IMR-90 (cell line): ENCODE measurements at regions not wholly inside any gene's neighbourhood (a gene's known extent, or its start where the extent isn't known, plus 50 kb on each side); places are given as distances from the start of the nearest gene placed in this dataset.

Source experiments
- ATAC-seq: fragments of 200-7000 bp; cut with Tn5 transposase; 2 replicates; pipeline ENCODE4 v1.9.1; 2020; ENCODE audit warnings: low read depth, mild to moderate bottlenecking, moderate library complexity
- BruUV-seq: library from RNA; stranded (reverse); fragments of 400-500 nt; replicated peaks from 2 replicates; lab custom pipeline; 2021; lab: Mats Ljungman, UMichigan
- CTCF ChIA-PET: fragments of 300-600 bp; formaldehyde crosslinking; extraction: SDS; loops from one replicate; lab custom pipeline; 2021; ENCODE audit warnings: antibody characterized with exemption; lab: Yijun Ruan, JAX
- POLR2A ChIA-PET: fragments of 300-600 bp; sonication (Branson Sonifier 250); formaldehyde crosslinking; loops from one replicate; lab custom pipeline; 2022; ENCODE audit warnings: antibody characterized with exemption; ENCODE audit not compliant: unreplicated experiment; lab: Charles Lee
- DNase-seq: peaks from one replicate; pipeline ENCODE4 v3.0.0; 2013
- H2AFZ ChIP-seq: replicated peaks from 2 replicates; pipeline ENCODE3; 2013; ENCODE audit warnings: low read length, mild to moderate bottlenecking; ENCODE audit not compliant: poor library complexity
- H2AK5ac ChIP-seq: 2 replicates; pipeline ENCODE4 v1.6.1; 2013; ENCODE audit warnings: low read depth, low read length, inconsistent platforms
- H2AK9ac ChIP-seq: replicated peaks from 2 replicates; pipeline ENCODE3; 2013; ENCODE audit warnings: mild to moderate bottlenecking, low read depth, low read length, moderate library complexity; ENCODE audit not compliant: poor library complexity
- H2BK120ac ChIP-seq: 2 replicates; pipeline ENCODE4 v1.6.1; 2013; ENCODE audit warnings: low read depth, low read length, inconsistent platforms
- H2BK15ac ChIP-seq: 3 replicates; pipeline ENCODE4 v1.6.1; 2013; ENCODE audit warnings: low read depth, low read length, inconsistent platforms
- H2BK20ac ChIP-seq: 2 replicates; pipeline ENCODE4 v1.6.1; 2013; ENCODE audit warnings: low read depth, mild to moderate bottlenecking, inconsistent platforms, low read length, moderate library complexity
- H2BK5ac ChIP-seq: 2 replicates; pipeline ENCODE4 v1.6.1; 2013; ENCODE audit warnings: mild to moderate bottlenecking, low read depth, low read length, inconsistent platforms; ENCODE audit not compliant: poor library complexity, severe bottlenecking
- H3K14ac ChIP-seq: replicated peaks from 2 replicates; pipeline ENCODE4 v1.6.1; 2013; ENCODE audit warnings: low read depth, low read length, inconsistent platforms
- H3K18ac ChIP-seq: 2 replicates; pipeline ENCODE4 v1.6.1; 2013; ENCODE audit warnings: low read depth, low read length, control low read depth
- H3K23ac ChIP-seq: 2 replicates; pipeline ENCODE4 v1.6.1; 2013; ENCODE audit warnings: low read depth, low read length, inconsistent platforms
- H3K27ac ChIP-seq: 2 replicates; pipeline ENCODE4 v1.5.1; 2013; ENCODE audit warnings: mild to moderate bottlenecking, control low read depth, low read length; ENCODE audit not compliant: insufficient read depth
- H3K27me3 ChIP-seq: 2 replicates; pipeline ENCODE4 v1.6.1; 2013; ENCODE audit warnings: low read length; ENCODE audit not compliant: control insufficient read depth, insufficient read depth
- H3K36me3 ChIP-seq: 2 replicates; pipeline ENCODE4 v1.6.1; 2013; ENCODE audit warnings: low read length, mixed read lengths; ENCODE audit not compliant: control insufficient read depth, insufficient read depth
- H3K4ac ChIP-seq: 2 replicates; pipeline ENCODE4 v1.6.1; 2013; ENCODE audit warnings: low read depth, low read length, inconsistent platforms
- H3K4me1 ChIP-seq: 2 replicates; pipeline ENCODE4 v1.6.1; 2013; ENCODE audit warnings: low read length, mixed read lengths; ENCODE audit not compliant: control insufficient read depth, insufficient read depth
- H3K4me2 ChIP-seq: 2 replicates; pipeline ENCODE4 v1.6.1; 2013; ENCODE audit warnings: low read depth, mild to moderate bottlenecking, control low read depth, low read length, moderate library complexity
- H3K4me3 ChIP-seq: 2 replicates; pipeline ENCODE4 v1.5.1; 2013; ENCODE audit warnings: low read depth, mild to moderate bottlenecking, control low read depth, low read length, moderate library complexity; ENCODE audit not compliant: insufficient read depth
- H3K56ac ChIP-seq: 2 replicates; pipeline ENCODE4 v1.6.1; 2013; ENCODE audit warnings: low read length, inconsistent platforms; ENCODE audit not compliant: insufficient read depth; ENCODE audit errors: extremely low read depth
- H3K79me1 ChIP-seq, 2 experiments: 2 replicates each; pipeline ENCODE4 v1.6.1; 2013; ENCODE audit warnings: low read length in 2 of 2, inconsistent platforms in 1 of 2, low read depth in 1 of 2
- H3K9ac ChIP-seq: 2 replicates; pipeline ENCODE4 v1.6.1; 2013; ENCODE audit warnings: low read depth, low read length, control low read depth
- H3K9me1 ChIP-seq: 2 replicates; pipeline ENCODE4 v1.6.1; 2013; ENCODE audit warnings: low read length, inconsistent platforms; ENCODE audit not compliant: insufficient read depth
- H3K9me3 ChIP-seq: 2 replicates; pipeline ENCODE4 v1.6.1; 2013; ENCODE audit warnings: low read length; ENCODE audit not compliant: control insufficient read depth, insufficient read depth
- H4K20me1 ChIP-seq: 2 replicates; pipeline ENCODE4 v1.6.1; 2013; ENCODE audit warnings: low read length, inconsistent platforms; ENCODE audit not compliant: insufficient read depth
- H4K5ac ChIP-seq: 2 replicates; pipeline ENCODE4 v1.6.1; 2013; ENCODE audit warnings: mild to moderate bottlenecking, low read depth, low read length, control low read depth
- H4K8ac ChIP-seq, 2 experiments: 2 replicates each; pipeline ENCODE4 v1.6.1; 2013; ENCODE audit warnings: low read depth in 2 of 2, low read length in 2 of 2, control low read depth in 1 of 2, inconsistent platforms in 1 of 2
- H4K91ac ChIP-seq: 2 replicates; pipeline ENCODE4 v1.6.1; 2013; ENCODE audit warnings: low read depth, low read length, inconsistent platforms; ENCODE audit not compliant: insufficient read depth
- CEBPB ChIP-seq: IDR thresholded peaks from 2 replicates; pipeline ENCODE4 v1.6.1; 2012; ENCODE audit warnings: low read depth, low read length, improper control_type of control experiment
- WGBS, 2 experiments: methylation state at CpG; one replicate each; pipeline versions ENCODE4 v1.1.5 to v1.1.7; 2013; ENCODE audit warnings: missing lambda C conversion rate in 2 of 2; ENCODE audit not compliant: insufficient read length in 1 of 2; ENCODE audit errors: extremely low coverage in 2 of 2; 5-methylcytosine and 5-hydroxymethylcytosine counted together
- dilution Hi-C: fragments of 300-500 bp; cut with HindIII; formaldehyde crosslinking; loops from one replicate; pipeline ENCODE4 v1.14.3; 2018; ENCODE audit warnings: low sequenced_read_pairs; ENCODE audit not compliant: unreplicated experiment
- in situ Hi-C: fragments of 300-500 bp; cut with MboI; formaldehyde crosslinking; loops from 3 replicates; pipeline ENCODE4 v1.14.3; 2019; ENCODE audit warnings: low sequenced_read_pairs, inconsistent platforms, mixed read lengths
- intact Hi-C: fragments of 100-400 bp; cut with micrococcal nuclease; formaldehyde crosslinking; loops from 2 replicates; pipeline ENCODE4 v1.10.0; 2022

DNA sequence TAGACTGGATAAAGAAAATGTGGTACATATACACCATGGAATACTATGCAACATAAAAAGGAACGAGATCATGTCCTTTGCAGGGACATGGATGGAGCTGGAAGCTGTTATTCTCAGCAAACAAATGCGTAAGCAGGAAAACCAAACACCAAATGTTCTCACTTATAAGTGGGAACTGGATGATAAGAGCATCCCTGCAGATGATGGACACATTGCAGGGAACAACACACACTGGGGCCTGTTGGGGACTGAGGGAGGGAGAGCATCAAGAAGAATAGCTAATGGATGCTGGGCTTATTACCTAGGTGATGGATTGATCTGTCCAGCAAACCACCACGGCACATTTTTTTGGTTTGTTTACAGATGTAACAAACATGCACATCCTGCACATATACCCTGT is 470.5 kb upstream of the CITED2 start:
- Histone ChIP-seq H3K9me1 (no peaks in the 10 kb centered on the region), H3K56ac (no peak overlapping the region), H2BK120ac (no peak overlapping the region), H3K9me3 (no peaks in the 10 kb centered on the region), H3K27me3 (no peaks in the 10 kb centered on the region), H2BK15ac (no peak overlapping the region), H3K79me1 (no peaks in the 10 kb centered on the region), H4K5ac (no peak overlapping the region), H3K9ac (no peak overlapping the region), H3K36me3 (no peaks in the 10 kb centered on the region), H4K20me1 (no peaks in the 10 kb centered on the region), H3K14ac (no peak overlapping the region), H3K4me3 (no peak overlapping the region), H2BK20ac (no peak overlapping the region), H3K27ac (no peak overlapping the region), H3K4me2 (no peak overlapping the region), H2AK5ac (no peak overlapping the region), H2BK5ac (no peak overlapping the region), H4K91ac (no peak overlapping the region), H2AK9ac (no peak overlapping the region), H3K4me1 (no peaks in the 10 kb centered on the region), H3K23ac (no peak overlapping the region), H2AFZ (no peak overlapping the region), H3K4ac (no peak overlapping the region), H3K18ac (no peak overlapping the region), H4K8ac (no peak overlapping the region)
- ChIA-PET CTCF (no interaction called here), POLR2A (no interaction called here)
- intact Hi-C loops = no loop called here
- WGBS, 2 experiments = no CpG with 5 or more reads among the region's 3 CpGs
- BruUV-seq = no TSS peak
- ATAC-seq (no peak), DNase-seq (no peak)
- in situ Hi-C loops = no loop called here
- TF ChIP-seq CEBPB = no peak
- dilution Hi-C loops = no loop called here
